ENCODE measurements at regions not wholly inside any gene's neighbourhood (a gene's known extent, or its start where the extent isn't known, plus 50 kb on each side); places are given as distances from the start of the nearest gene placed in this dataset.
"Not testable (repeated sequence)": the region's sequence is repeated elsewhere in the genome, so short reads cannot be mapped to it uniquely, and the experiment has no call there.

GRCh38 chr2:95691210-95691609 is 99.4 kb downstream of the TRIM43 start:
- H3K9me3 Mint-ChIP-seq (ENCODE audit: insufficient read depth); H3K27ac ChIP-seq (ENCODE audit: low read length in 2 of 2); H3K79me2 ChIP-seq (ENCODE audit: control insufficient read depth, insufficient read depth, low read length); H3K4me3 Mint-ChIP-seq; H3K27me3 ChIP-seq (replicated peaks in 1 of 4; ENCODE audit: control extremely low read depth in 1 of 4, control insufficient read depth in 3 of 4, insufficient read depth in 4 of 4, low read length in 3 of 4); CTCF ChIA-PET; H4K20me1 ChIP-seq (ENCODE audit: control insufficient read depth, insufficient read depth, low read length, poor library complexity, severe bottlenecking); intact Hi-C loops (cut with micrococcal nuclease); H3K9me3 ChIP-seq (ENCODE audit: control extremely low read depth in 1 of 3, control insufficient read depth in 2 of 3, insufficient read depth in 1 of 3, low read length in 2 of 3); H2AFZ ChIP-seq (ENCODE audit: insufficient read depth, low read depth, low read length, poor library complexity, severe bottlenecking); POLR2A ChIA-PET; H3K4me1 Mint-ChIP-seq; ATAC-seq (ENCODE audit: low read depth); H3K36me3 ChIP-seq (replicated peaks in 1 of 2; ENCODE audit: control extremely low read depth in 1 of 2, control insufficient read depth in 1 of 2, extremely low read depth in 1 of 2, insufficient read depth in 2 of 2, low read length in 1 of 2); H3K27me3 Mint-ChIP-seq; H3K27ac Mint-ChIP-seq; H3K4me2 ChIP-seq (replicated peaks; ENCODE audit: low read depth, low read length, poor library complexity, severe bottlenecking); H3K9ac ChIP-seq (ENCODE audit: low read length); H3K4me3 ChIP-seq (ENCODE audit: control extremely low read depth in 1 of 5, extremely low read depth in 1 of 5, insufficient read depth in 1 of 5, low read depth in 2 of 5, low read length in 4 of 5); H3K4me1 ChIP-seq (ENCODE audit: control insufficient read depth in 2 of 2, insufficient read depth in 2 of 2, low read length in 2 of 2); DNase-seq: not testable (repeated sequence)
- WGBS (ENCODE audit: insufficient coverage), result 95% methylated on average over 7 of the region's 7 CpGs

DNA sequence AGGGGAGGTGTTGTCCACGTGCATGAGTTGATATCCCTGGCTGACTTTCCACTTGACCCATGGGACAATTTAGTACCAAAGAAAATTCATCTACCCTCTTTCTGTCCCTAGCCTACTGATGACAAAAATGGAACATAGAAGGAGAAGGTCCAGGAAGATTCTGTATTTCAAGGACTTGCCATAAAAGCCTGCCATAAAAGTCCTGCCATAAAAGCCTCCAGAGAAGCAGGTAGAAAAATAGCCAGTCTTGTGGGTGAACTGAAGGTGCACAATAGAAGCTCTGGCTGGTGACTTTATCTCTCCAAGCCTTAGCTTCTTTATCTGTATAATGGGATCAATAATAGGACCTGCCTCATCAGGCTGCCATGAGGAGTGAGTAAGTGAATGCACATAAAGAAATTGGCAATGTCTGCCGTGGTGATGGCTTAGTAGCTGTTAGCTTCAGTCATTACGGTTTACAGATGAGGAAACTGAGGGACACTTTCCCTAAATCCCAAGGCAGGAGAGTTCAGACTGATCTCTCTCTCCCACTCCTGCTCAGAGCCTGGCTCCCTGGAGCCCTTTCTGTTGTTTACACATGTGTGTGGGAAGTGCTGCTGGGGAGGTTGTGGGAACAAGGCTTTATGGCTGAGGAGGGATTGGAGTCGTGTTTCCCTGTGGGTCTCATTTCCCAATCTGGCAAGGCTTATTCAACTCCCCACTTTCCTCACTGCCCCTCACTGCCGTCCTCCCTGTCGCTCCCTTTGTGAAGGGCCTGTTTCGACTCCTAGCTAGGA is 101.5 kb downstream of the TRIM43 start:
- peaks cover 25% of the 10 kb centered on the region for H3K27me3 Mint-ChIP-seq
- H4K20me1 ChIP-seq (ENCODE audit: control insufficient read depth, insufficient read depth, low read length, poor library complexity, severe bottlenecking); ATAC-seq (ENCODE audit: low read depth); H3K27ac Mint-ChIP-seq; intact Hi-C loops (cut with micrococcal nuclease); H2AFZ ChIP-seq (ENCODE audit: insufficient read depth, low read depth, low read length, poor library complexity, severe bottlenecking); H3K27me3 ChIP-seq (replicated peaks in 1 of 4; ENCODE audit: control extremely low read depth in 1 of 4, control insufficient read depth in 3 of 4, insufficient read depth in 4 of 4, low read length in 3 of 4); H3K9me3 Mint-ChIP-seq (ENCODE audit: insufficient read depth); DNase-seq; H3K4me1 Mint-ChIP-seq; H3K4me3 Mint-ChIP-seq; H3K9ac ChIP-seq (ENCODE audit: low read length); H3K27ac ChIP-seq (ENCODE audit: low read length in 2 of 2); H3K79me2 ChIP-seq (ENCODE audit: control insufficient read depth, insufficient read depth, low read length); H3K4me3 ChIP-seq (ENCODE audit: control extremely low read depth in 1 of 5, extremely low read depth in 1 of 5, insufficient read depth in 1 of 5, low read depth in 2 of 5, low read length in 4 of 5); H3K4me2 ChIP-seq (replicated peaks; ENCODE audit: low read depth, low read length, poor library complexity, severe bottlenecking); POLR2A ChIA-PET; H3K9me3 ChIP-seq (ENCODE audit: control extremely low read depth in 1 of 3, control insufficient read depth in 2 of 3, insufficient read depth in 1 of 3, low read length in 2 of 3); CTCF ChIA-PET; H3K4me1 ChIP-seq (ENCODE audit: control insufficient read depth in 2 of 2, insufficient read depth in 2 of 2, low read length in 2 of 2); H3K36me3 ChIP-seq (replicated peaks in 1 of 2; ENCODE audit: control extremely low read depth in 1 of 2, control insufficient read depth in 1 of 2, extremely low read depth in 1 of 2, insufficient read depth in 2 of 2, low read length in 1 of 2): not testable (repeated sequence)
- whole genome bisulfite sequencing (ENCODE audit: insufficient coverage), result no CpG with 5 or more reads among the region's 7 CpGs
